ENCODE measurements at regions not wholly inside any gene's neighbourhood (a gene's known extent, or its start where the extent isn't known, plus 50 kb on each side); places are given as distances from the start of the nearest gene placed in this dataset.
"Not testable (repeated sequence)": the region's sequence is repeated elsewhere in the genome, so short reads cannot be mapped to it uniquely, and the experiment has no call there.

GRCh38 chr16:50451951-50452508 is 83.2 kb upstream of the BRD7 start:
- DNase-seq (no peak), FAIRE-seq (no peak), ATAC-seq (no peak)
- WGBS, 2 donors, result 65 to 81% methylated on average over 7 of the region's 7 CpGs
- Histone ChIP-seq H3K4me3 (no peak overlapping the region), H3K4me1 (no peaks in the 10 kb centered on the region), H3K27ac (no peak overlapping the region), H3K9me3 (no peaks in the 10 kb centered on the region), H3K27me3 (no peaks in the 10 kb centered on the region), H3K36me3 (no peaks in the 10 kb centered on the region)
- intact Hi-C loops (cut with DNase I), result no loop called here
- TF ChIP-seq CTCF (IDR thresholded peaks at IDR 0.05), result no peak

GRCh38 chr16:50450957-50451356 is 82.2 kb upstream of the BRD7 start:
- Histone ChIP-seq H3K27me3 (no peaks in the 10 kb centered on the region), H3K4me3 (no peak overlapping the region), H3K4me1 (no peaks in the 10 kb centered on the region), H3K9me3 (no peaks in the 10 kb centered on the region), H3K36me3 (no peaks in the 10 kb centered on the region), H3K27ac (no peak overlapping the region)
- DNase-seq (no peak), FAIRE-seq (no peak), ATAC-seq (no peak)
- WGBS, 2 donors, result 80 to 95% methylated on average over 4 of the region's 4 CpGs
- intact Hi-C loops (cut with DNase I), result no loop called here
- TF ChIP-seq CTCF (IDR thresholded peaks at IDR 0.05), result no peak

DNA sequence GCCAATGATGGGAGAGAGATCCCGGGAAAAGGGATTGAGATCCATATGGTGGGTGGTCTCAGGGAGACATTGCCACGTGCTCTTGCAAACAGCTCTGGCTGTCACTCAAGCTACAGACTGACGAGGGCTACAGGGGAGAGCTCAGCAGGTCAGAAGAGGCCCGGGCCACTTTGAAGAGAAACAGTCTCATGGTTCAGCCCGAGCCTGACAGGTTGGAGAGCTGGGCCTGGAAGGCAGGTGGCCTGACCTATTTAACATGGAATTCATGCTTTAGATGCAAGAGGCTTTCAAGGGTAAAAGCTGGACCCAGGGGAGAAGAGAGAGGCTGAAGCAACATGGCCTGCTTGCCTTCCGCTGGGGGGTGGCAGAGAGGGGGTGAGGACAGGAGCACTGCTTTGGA is 81.0 kb upstream of the BRD7 start:
- intact Hi-C loops (cut with DNase I), result no loop called here
- no peak for TF ChIP-seq CTCF (IDR thresholded peaks at IDR 0.05)
- Histone ChIP-seq H3K9me3 (no peaks in the 10 kb centered on the region), H3K36me3 (no peaks in the 10 kb centered on the region), H3K4me1 (no peaks in the 10 kb centered on the region), H3K27me3 (no peaks in the 10 kb centered on the region), H3K4me3 (no peak overlapping the region), H3K27ac (no peak overlapping the region)
- DNase-seq (no peak), FAIRE-seq (no peak), ATAC-seq (no peak)
- WGBS, 2 donors, result 47 to 59% methylated on average over 6 of the region's 6 CpGs

GRCh38 chr16:50448981-50449380 is 80.2 kb upstream of the BRD7 start:
- intact Hi-C loops (cut with DNase I), result no loop called here
- no peak for TF ChIP-seq CTCF (IDR thresholded peaks at IDR 0.05)
- FAIRE-seq, result no peak

DNA sequence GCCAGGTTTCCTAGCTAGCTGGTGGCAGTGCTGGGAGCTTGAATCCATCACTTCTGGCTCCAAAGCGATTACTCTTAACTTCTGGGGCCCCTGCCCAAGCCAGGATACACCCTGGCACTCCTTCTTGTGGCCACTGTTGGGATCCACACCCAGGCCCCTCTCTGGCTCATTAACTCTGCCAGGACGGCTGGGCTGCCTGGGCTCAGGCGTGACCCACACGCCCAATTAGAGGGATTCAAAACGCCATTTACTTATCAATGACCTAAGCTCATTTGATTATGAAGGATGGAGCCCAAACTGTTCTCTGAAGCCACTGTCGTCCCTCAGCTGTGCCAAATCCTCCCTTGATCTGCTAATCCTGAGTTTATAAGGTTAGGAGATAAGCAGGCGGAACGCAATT is 79.7 kb upstream of the BRD7 start:
- ATAC-seq (no peak), FAIRE-seq (no peak), DNase-seq (no peak)
- WGBS, 2 donors, result 54 to 66% methylated on average over 8 of the region's 8 CpGs
- intact Hi-C loops (cut with DNase I), result no loop called here
- no peak for TF ChIP-seq CTCF (IDR thresholded peaks at IDR 0.05)
- Histone ChIP-seq H3K36me3 (no peaks in the 10 kb centered on the region), H3K4me3 (no peak overlapping the region), H3K27ac (no peak overlapping the region), H3K4me1 (no peaks in the 10 kb centered on the region), H3K27me3 (peaks cover 0 to 1% (median 0%) of the 10 kb centered on the region in 4 donors), H3K9me3 (no peaks in the 10 kb centered on the region)

More at GRCh38 chr16:50448981-50449380, 80.2 kb upstream of the BRD7 start:
- ATAC-seq (no peak), DNase-seq (no peak)
- no peak overlapping the region for H3K27ac ChIP-seq
- H3K36me3 ChIP-seq, result no peaks in the 10 kb centered on the region
- H3K4me3 ChIP-seq, result no peak overlapping the region
- WGBS, 2 donors, result 69 to 80% methylated on average over 10 of the region's 10 CpGs
- H3K27me3 ChIP-seq, result no peaks in the 10 kb centered on the region
- no peaks in the 10 kb centered on the region for H3K4me1 ChIP-seq
- H3K9me3 ChIP-seq, result no peaks in the 10 kb centered on the region

GRCh38 chr16:50447386-50447785 is 78.6 kb upstream of the BRD7 start:
- H3K9me3 ChIP-seq; FAIRE-seq; H3K4me1 ChIP-seq; H3K36me3 ChIP-seq; ATAC-seq; DNase-seq; H3K27me3 ChIP-seq; H3K4me3 ChIP-seq; intact Hi-C loops (cut with DNase I); H3K27ac ChIP-seq: not testable (repeated sequence)
- WGBS, 2 donors, result 84 to 87% methylated on average over 8 of the region's 8 CpGs

All from pancreas (tissue), 10 donors.